NCI-H146 treated with DMSO at 0.1 percent for 48 hours (cell line): ENCODE measurements at regions not wholly inside any gene's neighbourhood (a gene's known extent, or its start where the extent isn't known, plus 50 kb on each side); places are given as distances from the start of the nearest gene placed in this dataset.

Experiments used
- DNase-seq: peaks from one replicate; lab custom pipeline; 2025; ENCODE audit not compliant: unreplicated experiment; lab: John Stamatoyannopoulos, UW

DNA sequence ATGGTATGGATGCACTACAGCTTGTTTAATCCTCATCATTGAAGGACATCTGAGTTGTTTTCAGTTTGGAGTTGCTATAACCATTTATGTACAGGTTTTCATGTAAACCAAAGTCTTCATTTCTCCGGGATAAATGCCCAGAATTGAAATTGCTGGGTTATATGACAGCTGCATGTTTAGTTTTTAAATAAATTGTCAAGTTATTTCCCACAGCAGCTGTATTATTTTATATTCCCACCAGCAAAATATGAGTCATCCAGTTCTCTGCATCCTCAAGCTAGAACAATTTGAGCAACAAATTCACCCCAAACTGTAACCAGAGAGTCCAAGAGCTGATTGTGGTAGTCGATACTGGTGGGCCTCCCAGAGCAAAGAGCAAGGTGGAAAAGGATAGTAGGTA is 125.6 kb upstream of the PRNP start:
- DNase-seq: no peak

DNA sequence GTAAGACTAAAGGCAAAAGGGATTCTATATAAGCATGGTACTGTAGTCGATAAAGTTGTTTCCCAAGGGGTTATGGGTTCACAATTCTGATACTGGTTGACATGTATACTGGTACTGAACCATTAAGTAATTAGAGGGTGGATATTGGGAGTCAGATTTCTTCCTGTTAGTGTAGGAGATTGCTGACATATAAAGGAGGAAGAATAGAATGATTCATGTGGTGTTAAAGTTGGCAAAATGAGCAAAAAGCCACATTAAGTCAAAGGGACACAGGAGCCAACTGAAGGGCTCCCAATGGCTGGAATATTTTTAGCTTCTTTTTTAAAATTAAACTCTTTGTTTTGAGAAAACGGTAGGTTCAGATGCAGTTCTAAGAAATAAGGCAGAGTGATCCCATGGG is 126.3 kb upstream of the PRNP start:
- no peak for DNase-seq

DNA sequence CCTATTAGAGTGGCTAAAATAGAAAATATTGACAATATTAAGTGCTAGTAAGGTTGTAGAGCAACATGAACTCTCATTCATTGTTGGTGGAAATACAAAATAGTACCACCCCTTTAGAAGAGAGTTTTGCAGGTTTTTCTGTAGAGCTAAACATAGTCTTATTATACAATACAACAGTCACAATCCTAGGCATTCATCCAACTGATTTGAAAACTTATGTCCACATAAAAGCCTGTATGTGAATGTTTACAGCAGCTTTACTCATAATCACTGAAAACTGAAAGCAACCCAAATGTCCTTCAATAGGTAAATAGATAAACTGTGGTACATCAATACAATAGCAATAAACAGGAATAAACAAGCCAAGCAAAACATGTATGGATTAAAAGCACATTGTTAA is 127.2 kb upstream of the PRNP start:
- no peak for DNase-seq

DNA sequence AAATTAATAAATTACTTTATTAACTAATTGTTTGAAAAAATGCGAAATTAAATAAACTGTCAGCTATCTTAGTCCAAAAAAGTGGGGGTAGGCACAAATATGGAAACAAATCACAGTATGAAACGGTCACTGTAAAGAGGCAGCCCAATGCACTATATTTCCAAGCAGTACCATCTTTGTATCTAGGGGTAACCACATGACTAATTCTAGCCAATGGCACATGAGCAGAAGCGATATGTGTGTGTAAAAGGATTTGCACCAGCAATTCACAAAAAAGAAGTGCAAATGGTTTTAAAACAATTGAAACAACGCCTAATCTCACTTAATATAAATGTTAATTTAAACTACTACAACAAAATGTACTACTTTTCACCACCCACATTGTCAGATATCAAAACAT is 129.5 kb upstream of the PRNP start:
- no peak for DNase-seq

DNA sequence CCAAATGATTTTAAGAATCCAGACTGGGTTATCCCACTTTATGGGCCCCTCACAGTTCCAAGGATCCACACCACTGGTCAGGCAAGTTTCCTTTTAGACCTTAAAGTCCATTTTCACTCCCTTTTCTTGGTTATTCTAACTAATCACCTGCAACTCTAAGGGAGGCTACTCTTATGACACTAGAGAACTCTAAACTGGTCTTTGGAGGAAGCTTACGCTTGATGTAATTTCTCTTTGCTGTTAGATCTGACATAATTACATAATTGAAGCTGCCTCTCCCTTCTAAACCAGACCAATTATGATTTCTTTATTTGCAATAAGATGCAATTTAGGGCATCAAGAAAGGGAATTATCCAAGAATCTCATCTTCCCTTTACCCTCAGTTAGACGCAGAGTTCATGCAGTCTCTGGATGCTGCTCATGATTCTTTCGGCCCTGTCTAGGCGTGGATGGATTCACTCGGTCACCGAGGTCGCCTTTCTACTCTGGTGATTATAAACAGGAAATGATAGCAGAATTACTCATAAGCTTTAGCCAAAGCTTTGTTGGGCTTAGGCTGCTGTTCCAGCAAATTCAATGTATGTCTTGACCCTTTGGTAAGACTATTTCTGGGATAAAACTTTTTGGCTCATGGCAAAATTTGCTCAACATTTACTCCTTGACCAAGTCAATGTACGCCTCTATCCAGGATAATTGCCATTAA is 130.9 kb upstream of the PRNP start:
- DNase-seq: no peak

DNA sequence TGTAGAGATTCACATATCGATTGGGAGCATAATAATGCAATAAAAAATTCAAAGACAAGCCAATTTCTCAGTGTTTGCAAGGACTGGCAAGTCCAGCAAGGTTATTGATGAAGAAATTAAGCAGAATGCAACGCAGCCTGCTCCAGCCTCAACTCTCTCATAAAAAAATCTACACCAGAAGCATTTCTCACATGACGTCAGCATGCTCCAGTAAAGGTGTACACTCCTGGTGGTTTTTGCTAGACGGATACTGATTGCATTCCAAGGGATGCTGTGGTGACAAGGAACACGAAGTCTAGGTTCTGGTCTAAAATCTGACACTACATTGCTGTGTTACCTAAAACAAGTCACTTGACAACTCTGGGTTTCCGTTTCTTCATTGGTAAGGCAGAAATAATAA is 131.9 kb upstream of the PRNP start:
- no peak for DNase-seq

DNA sequence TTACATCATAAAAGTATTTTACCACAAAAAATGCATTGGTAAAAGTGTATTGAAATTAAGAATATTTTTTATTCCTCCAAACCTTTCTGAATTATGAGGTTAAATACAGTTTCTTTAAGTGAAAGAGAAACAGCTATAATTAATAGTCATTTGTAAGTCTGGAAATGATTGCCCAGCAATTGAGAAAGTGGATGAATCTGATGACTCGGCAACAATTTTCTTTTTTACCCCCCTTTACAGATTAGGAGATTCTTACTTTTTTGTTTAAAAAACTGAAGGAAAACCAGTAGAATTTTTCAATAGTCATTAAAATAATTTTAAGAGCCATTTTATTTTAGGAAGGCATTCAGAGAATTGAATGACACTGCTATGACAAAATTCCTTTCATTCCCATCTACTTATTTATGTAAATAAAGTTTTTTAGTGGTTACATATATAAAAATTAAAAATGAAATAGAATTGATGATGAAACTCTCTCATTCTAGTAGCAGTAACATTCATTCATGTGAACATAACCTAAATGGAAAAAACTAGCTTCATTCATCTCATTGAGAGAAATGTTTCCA is 134.1 kb upstream of the PRNP start:
- DNase-seq: no peak

DNA sequence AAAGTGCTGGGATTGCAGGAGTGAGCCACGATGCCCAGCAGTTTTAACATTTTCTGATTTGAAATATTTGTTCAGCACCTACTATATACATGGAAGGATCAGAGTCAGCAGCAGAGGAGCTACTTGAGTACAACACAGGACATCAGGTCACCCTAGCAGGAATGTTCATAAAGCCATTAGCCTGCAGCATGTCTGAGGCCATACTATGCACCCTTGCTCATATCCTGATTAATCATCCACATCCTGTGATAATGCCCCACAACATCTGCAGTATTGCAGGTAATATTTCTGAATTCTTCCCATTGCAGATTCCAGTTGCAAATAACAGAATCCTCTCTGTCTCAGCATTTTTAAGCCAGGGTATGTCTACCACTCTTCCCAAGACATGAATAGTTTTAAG is 135.5 kb upstream of the PRNP start:
- DNase-seq: no peak

DNA sequence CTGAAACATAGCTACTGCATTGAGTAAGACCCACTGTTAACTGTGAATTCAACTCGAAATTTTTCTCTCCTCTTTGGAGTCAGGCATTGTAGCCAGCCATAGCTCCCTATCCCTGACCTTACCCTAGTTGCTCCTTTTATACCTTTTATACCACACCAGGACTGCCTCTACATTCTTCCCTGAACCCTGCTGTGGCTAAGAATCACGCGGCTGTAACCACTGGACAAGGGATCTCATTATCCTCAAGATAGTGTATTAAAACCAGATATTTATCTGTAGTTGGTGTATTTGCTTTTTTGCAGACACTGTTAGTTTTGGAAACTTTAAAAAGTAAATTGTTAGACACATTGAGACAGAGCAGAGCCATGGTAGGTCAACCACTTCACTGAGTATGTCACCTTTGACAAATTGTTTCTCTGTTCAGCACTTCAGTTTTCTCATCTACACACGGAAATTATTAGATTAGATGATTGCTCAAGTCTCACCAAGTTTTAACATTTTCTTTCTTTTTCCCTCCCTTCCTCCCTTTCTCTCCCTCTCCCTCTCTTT is 136.5 kb upstream of the PRNP start:
- no peak for DNase-seq

DNA sequence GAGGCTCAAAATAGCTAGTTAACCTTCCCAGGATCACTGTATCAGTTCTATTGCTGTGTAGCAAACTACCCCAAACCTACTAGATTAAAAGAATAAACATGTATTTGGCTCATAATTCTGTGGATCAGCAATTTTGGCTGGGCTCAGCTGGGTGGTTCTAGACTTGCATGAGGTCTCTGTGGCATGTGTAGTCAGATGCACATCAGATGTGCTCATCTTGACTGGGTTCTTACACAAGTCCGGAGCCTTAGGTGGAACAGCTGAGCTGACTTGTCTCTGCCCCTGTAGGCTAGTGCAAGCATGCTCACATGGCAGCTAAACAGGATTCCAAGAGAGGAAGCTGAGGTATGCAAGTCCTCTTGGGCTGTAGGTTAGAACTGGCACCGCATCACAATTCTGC is 137.7 kb upstream of the PRNP start:
- no peak for DNase-seq

DNA sequence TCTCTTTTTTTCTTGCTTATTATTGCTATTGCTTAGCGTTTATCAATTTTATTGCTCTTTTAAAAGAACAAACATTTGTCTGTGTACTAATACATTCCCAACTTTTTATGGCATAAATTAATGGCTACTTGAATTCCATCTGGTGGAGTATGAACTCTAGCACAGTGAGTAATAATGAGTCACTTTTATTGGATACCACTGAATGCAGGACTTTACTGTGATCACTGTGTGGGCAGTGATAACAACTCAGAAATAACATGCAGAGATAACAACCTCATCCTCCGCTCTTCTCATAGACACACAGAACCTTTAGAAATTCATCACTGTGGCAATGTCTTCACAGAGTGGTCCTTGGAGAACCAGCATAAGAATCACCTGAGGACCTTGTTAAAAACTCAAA is 139.5 kb upstream of the PRNP start:
- no peak for DNase-seq

DNA sequence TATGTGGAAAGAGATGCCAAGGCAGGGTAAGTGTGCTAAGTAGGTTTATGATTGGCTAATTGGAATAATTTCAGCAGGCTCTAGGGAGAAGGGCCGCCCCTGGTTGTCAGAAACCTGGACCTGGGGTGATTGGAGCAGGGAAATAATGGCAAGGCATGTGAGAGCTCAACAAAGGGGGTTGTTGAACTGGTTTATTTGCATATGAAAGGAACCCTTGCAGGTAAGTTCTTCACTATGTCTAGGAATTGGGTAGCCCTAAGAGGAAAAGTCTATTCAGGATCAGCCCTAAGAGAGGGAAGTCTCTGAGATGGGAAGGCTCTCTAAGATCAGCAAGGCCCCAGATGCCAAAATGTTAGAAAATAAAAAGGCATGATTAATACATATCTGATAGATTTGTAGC is 139.9 kb upstream of the PRNP start:
- no peak for DNase-seq

DNA sequence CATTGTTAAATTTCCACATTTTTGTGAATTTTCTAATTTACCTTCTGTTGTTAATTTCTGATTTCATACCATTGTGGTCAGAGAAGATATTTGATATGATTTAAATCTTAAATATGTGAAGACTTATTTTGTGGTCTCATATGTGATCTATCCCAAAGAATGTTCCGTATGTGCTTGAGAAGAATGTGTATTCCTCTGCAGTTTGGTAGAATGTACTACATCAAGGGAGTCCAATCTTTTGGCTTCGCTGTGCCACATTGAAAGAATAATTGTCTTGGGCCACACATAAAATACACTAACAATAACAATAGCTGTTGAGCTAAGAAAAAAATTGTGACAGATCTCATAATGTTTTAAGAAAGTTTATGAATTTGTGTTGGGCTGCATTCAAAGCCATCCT is 140.7 kb upstream of the PRNP start:
- no peak for DNase-seq

DNA sequence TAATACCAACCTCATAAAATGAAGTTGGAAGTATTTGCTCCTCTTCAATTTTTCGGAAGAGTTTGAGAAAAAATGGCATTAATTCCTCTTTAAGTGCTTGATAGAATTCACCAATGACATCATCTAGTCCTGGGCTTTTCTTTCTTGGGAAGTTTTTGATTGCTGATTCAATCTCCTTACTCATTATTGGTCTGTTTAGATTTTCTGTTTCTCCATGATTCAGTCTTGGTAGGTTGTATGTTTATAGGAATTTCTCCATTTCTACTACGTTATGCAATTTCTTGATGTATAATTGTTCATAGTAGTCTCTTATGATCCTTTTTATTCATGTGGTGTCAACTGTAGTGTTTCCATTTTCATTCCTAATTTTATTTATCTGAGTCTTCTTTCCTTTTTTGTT is 141.5 kb upstream of the PRNP start:
- no peak for DNase-seq

DNA sequence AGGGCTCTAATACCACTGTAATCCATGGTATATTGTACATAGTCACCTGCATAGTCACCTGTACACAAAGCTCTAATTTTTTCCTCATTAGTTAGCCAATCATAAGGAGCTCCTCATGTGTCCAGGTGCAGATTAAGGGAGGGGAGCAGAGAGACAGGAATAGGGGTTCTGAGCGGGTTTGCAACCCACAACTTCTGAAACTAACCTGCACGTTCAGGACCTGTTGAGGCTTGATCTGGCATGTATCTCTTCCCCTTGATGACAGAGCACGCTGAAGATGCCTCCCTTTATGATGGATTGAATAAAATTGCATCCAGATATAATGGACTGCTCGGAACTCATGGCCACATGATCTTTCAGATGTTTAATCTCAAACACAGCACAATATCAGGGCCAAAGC is 144.0 kb upstream of the PRNP start:
- DNase-seq: no peak

DNA sequence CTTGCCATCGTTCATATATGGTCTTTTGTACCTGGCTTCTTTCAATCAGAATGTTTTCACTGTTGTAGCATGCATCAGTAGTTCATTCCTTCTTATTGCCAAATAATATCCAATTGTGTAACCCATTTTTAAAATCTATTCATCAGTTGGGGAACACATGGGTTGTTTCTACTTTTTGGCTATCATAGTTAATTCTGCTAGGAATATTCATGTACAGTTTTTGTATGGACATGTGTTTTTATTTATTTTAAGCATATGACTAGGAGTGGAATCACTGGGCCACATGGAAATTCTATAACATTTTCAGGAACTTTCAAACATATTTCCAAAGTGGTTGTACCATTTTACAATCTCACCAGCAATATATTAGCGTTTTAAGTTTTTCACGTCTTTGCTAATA is 151.9 kb upstream of the PRNP start:
- DNase-seq: no peak

DNA sequence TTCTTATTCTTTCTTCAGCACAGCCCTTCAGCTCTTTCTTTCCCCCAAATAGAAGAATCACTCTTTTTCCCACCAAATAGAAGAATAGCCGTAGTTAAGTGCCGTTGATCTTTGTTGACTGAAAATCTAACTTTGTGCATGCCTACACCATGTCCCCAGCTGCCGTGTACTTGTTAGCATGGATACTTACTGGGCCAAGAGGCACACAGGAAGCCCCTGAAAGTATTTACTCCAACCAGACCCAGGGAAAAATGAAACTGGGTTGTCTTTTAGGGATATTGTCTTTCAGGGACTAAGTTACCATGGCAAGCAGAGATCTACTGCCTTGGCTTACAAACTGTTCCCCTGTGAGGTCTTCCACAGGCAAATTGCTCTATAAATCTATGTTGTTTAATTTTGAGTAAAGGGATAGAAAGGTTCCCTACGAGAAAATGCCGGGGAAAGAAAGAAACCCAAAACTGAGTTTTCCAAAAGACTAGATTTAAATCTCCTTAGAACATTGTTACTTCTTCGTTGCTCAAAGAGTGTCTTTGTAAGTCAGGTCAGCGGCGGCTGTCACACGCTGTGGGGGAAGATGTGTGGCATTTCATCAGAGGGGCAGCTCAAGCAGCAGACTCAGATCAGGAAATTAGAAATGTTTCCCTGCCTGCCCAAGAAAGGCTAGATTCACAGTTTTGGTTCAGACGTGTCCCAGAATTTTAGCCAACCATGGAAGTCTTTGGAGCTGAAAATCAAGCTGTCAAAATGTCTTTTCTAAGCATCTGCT is 152.7 kb upstream of the PRNP start:
- DNase-seq: no peak

DNA sequence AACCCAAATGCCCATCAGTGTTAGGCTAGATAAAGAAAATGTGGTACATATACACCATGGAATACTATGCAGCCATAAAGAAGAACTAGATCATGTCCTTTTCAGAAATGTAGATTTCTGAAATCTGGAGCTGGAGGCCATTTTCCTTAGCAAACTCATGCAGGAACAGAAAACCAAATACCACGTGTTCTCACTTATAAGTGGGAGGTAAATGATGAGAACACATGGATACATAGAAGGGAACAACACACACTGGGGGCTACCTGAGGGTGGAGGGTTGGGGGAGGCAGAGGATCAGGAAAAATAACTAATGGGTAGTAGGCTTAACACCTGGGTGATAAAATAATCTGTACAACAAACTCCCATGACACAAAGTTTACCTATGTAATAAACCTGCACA is 153.5 kb upstream of the PRNP start:
- DNase-seq: no peak

DNA sequence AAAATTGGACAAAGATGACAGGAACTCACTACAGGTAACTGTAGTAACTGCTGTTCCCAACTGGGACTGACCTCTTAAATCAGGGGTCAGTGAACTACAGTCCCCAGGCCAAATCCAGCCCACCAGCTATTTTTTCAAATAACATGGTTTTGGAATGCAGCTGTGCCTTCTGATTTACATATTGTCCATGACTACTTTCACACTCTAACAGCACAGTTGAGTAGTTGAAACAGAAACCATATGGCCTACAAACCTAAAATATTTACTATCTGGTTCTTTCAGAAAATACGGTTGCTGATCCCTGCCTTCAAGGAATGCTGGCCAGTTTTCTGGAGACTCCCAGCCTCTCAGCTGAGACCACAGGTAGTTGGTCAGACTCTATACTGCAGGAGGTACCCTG is 161.5 kb upstream of the PRNP start:
- no peak for DNase-seq

DNA sequence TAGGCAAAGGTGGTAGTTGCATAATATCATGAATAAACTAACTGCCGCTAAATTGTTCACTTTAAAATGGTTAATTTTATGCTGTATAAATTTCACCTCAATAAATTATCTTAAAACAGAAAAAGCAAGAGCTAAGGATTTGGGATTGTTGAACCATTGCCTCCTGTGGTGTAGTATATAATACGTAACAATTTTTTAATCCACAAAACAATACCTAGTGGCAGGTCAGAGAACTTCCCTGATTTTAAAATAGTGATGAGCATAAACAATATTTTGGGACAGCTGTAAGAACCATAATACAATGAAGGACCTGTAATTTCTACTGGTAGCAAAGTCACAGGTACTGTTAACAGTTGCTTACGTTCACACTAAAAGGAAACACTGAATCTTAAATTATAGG is 161.9 kb upstream of the PRNP start:
- no peak for DNase-seq

DNA sequence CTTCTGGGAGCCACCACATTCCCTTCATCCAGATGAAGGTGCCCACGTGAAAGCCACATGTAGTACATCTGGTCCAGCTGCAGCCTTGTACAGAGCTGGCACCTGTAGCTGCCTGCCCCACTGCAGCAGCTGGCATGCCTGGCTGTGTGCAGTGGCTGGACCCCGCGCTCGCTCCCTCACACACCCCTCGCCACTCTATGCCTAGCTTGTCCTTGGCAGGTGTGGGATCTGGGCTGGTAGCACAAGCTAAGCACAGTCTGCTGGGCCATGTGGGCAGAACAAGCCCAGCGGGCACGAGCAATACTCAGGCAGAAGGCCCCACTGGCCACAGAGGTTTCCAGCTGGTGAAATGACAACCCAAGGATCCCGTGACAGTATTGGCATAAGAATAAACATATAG is 163.9 kb upstream of the PRNP start:
- no peak for DNase-seq
